HG03378 (cell line): ENCODE measurements at regions not wholly inside any gene's neighbourhood (a gene's known extent, or its start where the extent isn't known, plus 50 kb on each side); places are given as distances from the start of the nearest gene placed in this dataset.
"Not testable (repeated sequence)": the region's sequence is repeated elsewhere in the genome, so short reads cannot be mapped to it uniquely, and the experiment has no call there.

ENCODE experiments used
- ATAC-seq: cut with Tn5 transposase; IDR thresholded peaks from one replicate; pipeline ENCODE4 v1.9.1; 2021; ENCODE audit warnings: mild to moderate bottlenecking, moderate library complexity; ENCODE audit not compliant: unreplicated experiment

- ATAC-seq: no peak
Measured at GRCh38 chr12:28689398-28690175, 459.5 kb upstream of the FAR2 start.

- no peak for ATAC-seq
Measured at GRCh38 chr12:28693565-28694219, 455.4 kb upstream of the FAR2 start.

- no peak for ATAC-seq
Measured at GRCh38 chr12:28698553-28698952, 450.5 kb upstream of the FAR2 start.

DNA sequence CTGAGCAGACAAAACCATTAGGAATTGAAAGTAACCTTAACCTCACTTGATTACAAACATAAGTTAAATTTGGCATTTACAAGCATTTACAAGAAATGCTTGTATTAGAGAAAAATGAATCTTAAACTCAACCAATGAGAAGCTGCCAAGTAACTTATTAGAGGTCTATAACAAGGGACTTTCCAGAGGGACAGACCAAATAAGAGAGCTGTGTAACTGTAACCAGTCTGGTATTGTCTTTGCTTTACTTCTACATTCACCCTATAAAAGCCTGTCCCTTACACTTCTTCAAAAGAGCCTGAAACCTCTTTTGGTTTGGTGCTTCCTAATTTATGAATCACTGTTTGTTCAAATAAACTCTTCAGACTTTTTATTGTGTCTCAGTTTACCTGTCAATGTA is 450.0 kb upstream of the FAR2 start:
- ATAC-seq: no peak

- no peak for ATAC-seq
Measured at GRCh38 chr12:28700161-28700560, 448.9 kb upstream of the FAR2 start.

DNA sequence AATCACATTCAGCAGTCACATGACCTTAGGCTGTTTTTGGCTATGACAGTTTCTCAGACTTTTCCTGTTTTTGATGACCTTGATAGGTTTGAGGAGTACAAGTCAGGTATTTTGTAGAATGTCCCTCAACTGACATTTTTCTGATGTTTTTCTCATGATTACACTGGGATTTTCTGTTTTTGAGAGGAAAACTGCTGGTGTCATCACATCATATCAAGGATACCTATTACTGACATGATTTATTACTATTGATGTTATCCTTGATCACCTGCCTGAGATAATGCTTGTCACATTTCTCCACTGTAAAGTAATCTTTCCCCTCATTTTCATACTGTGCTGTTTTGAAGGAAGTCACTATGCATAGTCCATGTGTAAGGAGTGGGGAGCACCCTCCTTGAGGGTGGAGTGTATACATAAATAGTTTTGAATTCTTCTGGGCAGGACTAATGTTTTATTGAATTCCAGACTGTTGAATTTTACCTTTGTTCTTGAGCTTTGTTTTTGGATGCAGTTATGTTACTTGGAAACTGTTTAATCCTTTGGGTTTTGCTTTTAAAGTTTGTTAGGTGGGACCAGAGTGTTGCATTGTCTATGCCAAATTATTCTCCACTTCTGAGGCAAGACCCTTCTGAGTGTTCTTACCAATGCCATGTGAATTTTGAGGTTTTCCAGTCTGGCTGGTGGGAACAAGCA is 444.5 kb upstream of the FAR2 start:
- ATAC-seq: no peak

GRCh38 chr12:28708918-28709371 is 440.1 kb upstream of the FAR2 start:
- ATAC-seq: no peak

DNA sequence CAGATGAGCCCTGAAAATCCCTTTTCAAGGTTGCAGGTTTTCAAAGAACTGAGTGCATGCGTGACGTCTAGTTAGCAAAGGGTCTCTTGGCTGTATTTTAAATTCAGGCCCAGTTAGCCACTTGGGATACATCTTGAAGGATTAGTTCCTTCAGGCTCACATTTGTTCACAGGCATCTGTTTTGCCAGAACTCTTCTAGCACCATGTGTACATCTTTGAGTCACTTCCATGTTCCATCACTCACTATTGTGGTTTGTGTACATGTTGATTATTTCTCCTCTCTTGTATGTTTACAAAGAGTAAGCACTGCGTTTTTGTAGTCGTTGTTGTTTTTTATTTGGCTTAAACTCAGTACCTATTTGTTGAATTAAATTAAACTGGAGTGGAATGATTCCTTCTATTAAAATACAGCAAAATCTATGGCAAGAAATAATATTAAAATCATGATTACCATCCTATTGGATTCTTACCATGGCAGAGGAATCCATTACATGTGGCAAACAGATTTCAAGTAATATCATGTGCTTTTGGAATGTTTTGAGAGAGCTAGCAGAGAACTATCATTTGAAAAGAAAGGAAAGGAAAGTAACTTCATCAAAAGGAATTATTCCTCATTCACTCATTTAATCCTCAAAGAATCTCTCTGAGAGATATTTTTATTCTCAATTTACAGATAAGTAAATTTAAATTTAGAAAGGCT is 438.9 kb upstream of the FAR2 start:
- no peak for ATAC-seq

DNA sequence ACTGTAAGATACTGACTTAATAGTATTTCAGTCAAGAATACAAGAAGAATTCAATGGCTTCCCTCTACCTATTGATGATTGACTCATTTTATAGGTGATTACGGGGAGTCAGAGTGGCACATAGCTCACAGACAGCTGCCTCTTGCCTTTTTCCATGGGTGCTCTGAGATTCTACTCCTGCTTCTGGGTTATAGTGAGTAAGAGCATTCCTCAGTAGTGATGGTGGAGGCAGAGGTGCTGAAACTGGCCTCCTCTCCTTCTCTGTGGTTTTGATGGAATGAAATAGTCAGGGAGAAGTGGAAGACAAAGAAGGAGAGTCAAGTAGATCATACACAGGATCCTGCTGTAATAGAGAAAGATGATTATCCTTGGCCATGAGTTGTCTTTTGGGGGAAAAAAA is 438.2 kb upstream of the FAR2 start:
- ATAC-seq: no peak

DNA sequence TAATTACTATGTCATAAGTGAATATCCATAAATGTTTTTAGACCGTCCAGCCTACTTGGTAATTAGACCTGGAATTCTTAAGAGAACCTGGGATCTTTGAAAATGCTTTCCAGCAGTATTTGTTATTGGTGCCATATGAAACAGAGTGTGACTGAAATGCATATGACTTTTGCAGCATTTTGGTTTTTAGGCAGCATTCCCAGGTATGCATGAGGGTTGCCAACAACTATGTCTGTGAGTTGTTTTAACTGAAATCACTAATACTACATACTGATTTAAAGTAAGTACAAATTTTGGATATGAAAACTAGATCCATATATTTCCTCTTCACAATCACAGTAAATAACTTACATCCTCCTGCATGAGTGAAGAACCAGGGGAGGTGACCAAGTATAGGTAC is 437.7 kb upstream of the FAR2 start:
- no peak for ATAC-seq

- no peak for ATAC-seq
Measured at GRCh38 chr12:28742791-28743190, 406.3 kb upstream of the FAR2 start.

GRCh38 chr12:28746734-28747325 is 402.2 kb upstream of the FAR2 start:
- ATAC-seq: no peak

DNA sequence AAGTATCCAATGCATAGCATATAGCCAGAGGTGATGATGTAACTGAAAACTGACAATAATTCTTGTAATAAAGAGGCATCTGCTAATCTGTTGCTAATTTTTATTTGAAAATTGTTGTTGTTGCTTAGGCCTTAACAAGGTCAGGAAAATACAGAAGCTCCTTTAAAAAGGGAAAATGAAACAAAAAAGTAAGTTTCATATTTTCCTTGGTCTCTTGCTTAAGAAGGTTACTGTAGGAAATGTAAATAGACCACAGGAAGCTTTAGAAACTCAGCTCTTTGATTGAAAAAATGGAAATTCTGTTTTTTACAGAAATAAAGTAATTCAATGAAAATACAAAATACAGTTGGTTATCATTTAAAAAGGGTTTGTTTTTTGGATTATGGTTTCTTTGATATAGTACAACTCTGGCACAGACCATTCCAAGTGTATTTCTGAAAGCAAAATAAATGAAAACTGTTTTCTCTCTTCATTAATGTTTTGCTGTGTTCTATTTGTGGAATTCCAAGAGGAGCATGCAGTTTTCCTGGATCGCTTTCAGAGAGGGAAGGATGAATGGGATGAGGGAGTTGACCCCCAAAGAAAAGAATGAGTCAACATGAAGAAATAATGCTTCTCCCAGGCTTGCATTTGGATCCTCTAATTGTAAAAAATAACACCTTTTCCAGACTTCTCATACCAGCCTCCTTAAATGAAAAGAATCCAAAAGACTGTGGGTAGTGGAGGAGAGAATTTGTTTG is 398.0 kb upstream of the FAR2 start:
- no peak for ATAC-seq

- no peak for ATAC-seq
Measured at GRCh38 chr12:28755027-28755426, 394.1 kb upstream of the FAR2 start.

GRCh38 chr12:28759333-28759732 is 389.7 kb upstream of the FAR2 start:
- no peak for ATAC-seq

DNA sequence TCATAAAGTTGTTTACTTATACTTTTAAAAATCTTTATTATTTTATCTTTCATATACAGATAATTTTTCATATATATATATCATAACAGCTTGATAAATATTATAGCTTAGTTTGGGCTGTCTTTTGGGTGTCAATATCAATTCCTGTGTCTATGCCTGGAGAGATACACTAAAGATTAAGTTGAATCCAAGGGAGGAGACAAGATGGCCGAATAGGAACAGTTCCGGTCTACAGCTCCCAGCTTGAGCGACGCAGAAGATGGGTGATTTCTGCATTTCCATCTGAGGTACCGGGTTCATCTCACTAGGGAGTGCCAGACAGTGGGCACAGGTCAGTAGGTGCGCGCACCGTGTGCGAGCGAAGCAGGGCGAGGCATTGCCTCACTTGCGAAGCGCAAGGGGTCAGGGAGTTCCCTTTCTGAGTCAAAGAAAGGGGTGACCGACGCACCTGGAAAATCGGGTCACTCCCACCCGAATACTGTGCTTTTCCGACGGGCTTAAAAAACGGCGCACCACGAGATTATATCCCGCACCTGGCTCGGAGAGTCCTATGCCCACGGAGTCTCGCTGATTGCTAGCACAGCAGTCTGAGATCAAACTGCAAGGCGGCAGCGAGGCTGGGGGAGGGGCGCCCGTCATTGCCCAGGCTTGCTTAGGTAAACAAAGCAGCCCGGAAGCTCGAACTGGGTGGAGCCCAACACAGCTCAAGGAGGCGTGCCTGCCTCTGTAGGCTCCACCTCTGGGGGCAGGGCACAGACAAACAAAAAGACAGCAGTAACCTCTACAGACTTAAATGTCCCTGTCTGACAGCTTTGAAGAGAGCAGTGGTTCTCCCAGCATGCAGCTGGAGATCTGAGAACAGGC is 388.8 kb upstream of the FAR2 start:
- ATAC-seq: not testable (repeated sequence)

DNA sequence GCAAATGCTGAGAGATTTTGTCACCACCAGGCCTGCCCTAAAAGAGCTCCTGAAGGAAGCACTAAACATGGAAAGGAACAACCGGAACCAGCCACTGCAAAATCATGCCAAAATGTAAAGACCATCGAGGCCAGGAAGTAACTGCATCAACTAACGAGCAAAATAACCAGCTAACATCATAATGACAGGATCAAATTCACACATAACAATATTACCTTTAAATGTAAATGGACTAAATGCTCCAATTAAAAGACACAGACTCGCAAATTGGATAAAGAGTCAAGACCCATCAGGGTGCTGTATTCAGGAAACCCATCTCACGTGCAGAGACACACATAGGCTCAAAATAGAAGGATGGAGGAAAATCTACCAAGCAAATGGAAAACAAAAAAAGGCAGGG is 387.2 kb upstream of the FAR2 start:
- ATAC-seq: not testable (repeated sequence)

GRCh38 chr12:28766398-28766797 is 382.7 kb upstream of the FAR2 start:
- ATAC-seq: no peak

DNA sequence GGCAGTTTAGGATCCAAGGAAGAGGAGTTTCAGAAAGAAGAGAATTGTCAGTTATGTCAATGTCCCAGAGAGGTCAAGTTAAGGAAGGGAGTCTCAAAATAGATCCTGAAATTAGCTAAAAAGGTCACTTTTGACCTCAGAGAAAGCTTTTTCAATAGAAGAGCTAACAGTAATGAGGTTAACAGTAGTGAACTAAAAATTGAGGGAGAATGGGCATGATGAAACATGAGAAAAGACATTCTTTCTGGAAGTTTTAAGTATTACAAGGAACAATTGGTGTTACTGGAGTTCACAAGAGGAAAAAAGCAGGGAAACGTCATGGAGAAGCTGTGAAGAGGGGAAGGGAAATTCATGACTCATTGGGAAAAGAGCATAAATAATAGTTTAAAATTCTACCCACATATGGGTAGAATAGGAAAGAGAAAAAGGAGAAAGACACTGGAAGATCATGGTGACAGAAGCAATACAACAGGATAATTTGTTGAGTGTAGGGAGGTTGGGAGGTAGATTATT is 381.2 kb upstream of the FAR2 start:
- no peak for ATAC-seq
